ENCODE measurements at regions not wholly inside any gene's neighbourhood (a gene's known extent, or its start where the extent isn't known, plus 50 kb on each side); places are given as distances from the start of the nearest gene placed in this dataset.

DNA sequence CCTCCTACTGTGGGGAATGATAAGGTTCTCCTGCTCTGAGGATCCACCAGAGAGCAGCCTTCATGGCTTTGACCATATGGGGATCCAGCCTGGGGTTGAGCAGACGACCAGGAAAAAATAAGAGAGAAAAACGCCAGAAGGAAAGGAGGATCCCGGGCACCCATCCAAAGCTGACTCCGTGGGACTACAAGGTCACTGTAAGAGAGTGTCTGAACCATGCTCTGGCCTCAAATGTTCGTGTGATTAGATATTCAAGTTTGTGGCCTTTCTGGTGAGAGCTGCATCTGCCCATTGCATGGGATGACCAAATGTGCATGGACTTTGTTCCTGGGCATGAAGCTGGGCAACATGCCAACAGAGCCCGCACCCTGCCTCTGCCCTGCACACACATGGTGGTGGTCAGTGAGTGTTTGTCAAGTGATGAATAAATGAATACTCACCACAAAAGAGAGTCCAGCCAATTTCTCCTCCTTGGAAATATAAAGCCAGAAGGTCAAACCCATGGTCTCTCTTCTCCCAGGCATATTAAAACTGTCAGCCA is 346.0 kb upstream of the GATB start:
- peak overlapping the region in 3 of 4 donors; percentile 20 to 65 (median 41) for H3K27ac ChIP-seq
- TF ChIP-seq CTCF (IDR thresholded peaks at IDR 0.05): no peak
- TF ChIP-seq POLR2A (IDR thresholded peaks at IDR 0.05): no peak
- intact Hi-C loops (cut with DNase I): no loop called here
- H3K4me1 ChIP-seq: peaks cover 5 to 56% (median 25%) of the 10 kb centered on the region in 3 donors
- no peaks in the 10 kb centered on the region for H3K27me3 ChIP-seq
- H3K36me3 ChIP-seq: no peaks in the 10 kb centered on the region
- no peak overlapping the region for H3K4me3 ChIP-seq
- 29 to 44% methylated on average over 6 of the region's 6 CpGs for WGBS, 2 donors
- no peak for DNase-seq
- H3K9me3 ChIP-seq: no peaks in the 10 kb centered on the region

DNA sequence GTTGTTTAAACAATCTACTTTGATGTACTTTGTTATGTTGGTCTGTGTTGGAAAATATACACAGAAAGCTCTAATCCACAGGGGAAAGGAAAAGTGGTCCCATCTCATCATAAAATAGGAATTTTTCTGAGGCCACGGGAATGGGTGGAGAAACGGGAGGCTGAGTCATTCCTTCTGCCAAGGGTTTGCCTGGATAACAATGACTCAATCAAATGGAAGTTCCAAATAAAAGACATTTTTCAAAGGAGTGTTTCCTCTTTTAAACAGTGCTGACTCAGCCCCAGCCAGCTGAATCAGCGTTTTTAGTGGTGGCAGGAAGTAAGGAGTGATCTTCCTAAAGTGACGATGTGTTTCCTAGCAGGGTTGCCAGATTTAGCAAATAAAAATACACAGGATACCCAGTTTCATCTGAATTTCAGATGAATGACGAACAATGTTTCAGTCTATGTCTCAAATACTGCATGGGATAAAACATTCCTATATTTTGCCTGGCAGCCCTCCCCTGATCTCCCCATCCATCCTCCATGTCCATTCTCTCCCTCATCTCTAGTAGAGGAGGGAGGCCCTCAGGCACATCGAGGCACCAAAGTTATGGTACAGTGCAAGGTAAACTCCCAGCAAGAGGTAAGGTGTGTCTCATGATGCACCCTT is 345.4 kb upstream of the GATB start:
- TF ChIP-seq CTCF (IDR thresholded peaks at IDR 0.05) (no peak), POLR2A (IDR thresholded peaks at IDR 0.05) (no peak)
- 13 to 25% methylated on average over 6 of the region's 6 CpGs for WGBS, 2 donors
- no peaks in the 10 kb centered on the region for H3K9me3 ChIP-seq
- no peaks in the 10 kb centered on the region for H3K27me3 ChIP-seq
- DNase-seq: peak; percentile 14
- intact Hi-C loops (cut with DNase I): no loop called here
- H3K4me3 ChIP-seq: no peak overlapping the region
- H3K4me1 ChIP-seq: peaks cover 5 to 61% (median 28%) of the 10 kb centered on the region in 3 donors
- H3K27ac ChIP-seq: peak overlapping the region; percentile 6 to 65 (median 50)
- H3K36me3 ChIP-seq: no peaks in the 10 kb centered on the region

DNA sequence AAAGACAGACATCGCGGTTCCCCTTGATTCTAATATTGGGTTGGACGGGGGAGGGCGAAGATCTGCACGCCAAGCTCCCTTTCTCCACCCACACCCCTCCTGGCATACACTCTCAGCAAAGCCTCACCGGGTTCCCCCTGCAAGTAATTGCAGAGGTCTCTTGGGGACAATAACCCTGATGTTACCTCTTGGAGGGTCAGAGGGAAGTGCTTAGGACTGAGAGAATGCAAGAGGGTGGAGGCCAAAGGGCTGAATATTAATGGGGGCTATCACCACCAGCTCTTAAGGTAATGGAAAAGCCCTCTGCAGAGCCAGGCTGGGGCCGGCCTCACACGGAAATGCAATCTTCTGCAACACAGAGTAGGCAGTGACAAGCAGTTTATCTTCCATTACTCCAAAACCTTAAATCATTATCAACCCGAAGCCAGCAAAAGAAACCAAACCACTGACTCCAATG is 344.1 kb upstream of the GATB start:
- 69 to 74% methylated on average over 4 to 9 of the region's 9 CpGs for WGBS, 2 donors
- intact Hi-C loops (cut with DNase I): no loop called here
- TF ChIP-seq CTCF (IDR thresholded peaks at IDR 0.05): no peak
- no peak for TF ChIP-seq POLR2A (IDR thresholded peaks at IDR 0.05)
- H3K9me3 ChIP-seq: no peaks in the 10 kb centered on the region
- no peaks in the 10 kb centered on the region for H3K36me3 ChIP-seq
- no peak for DNase-seq
- H3K4me1 ChIP-seq: peaks cover 5 to 71% (median 31%) of the 10 kb centered on the region in 3 donors
- H3K4me3 ChIP-seq: no peak overlapping the region
- H3K27ac ChIP-seq: no peak overlapping the region
- no peaks in the 10 kb centered on the region for H3K27me3 ChIP-seq

GRCh38 chr4:152104356-152104755 is 343.5 kb upstream of the GATB start:
- Histone ChIP-seq H3K4me1 (peaks cover 5 to 67% (median 31%) of the 10 kb centered on the region in 3 donors), H3K9me3 (no peaks in the 10 kb centered on the region), H3K36me3 (no peaks in the 10 kb centered on the region), H3K27ac (no peak overlapping the region), H3K27me3 (no peaks in the 10 kb centered on the region), H3K4me3 (no peak overlapping the region)
- no peak for DNase-seq
- WGBS, 2 donors: 84 to 99% methylated on average over 8 of the region's 8 CpGs
- intact Hi-C loops (cut with DNase I): no loop called here
- no peak for TF ChIP-seq CTCF (IDR thresholded peaks at IDR 0.05)
- no peak for TF ChIP-seq POLR2A (IDR thresholded peaks at IDR 0.05)

DNA sequence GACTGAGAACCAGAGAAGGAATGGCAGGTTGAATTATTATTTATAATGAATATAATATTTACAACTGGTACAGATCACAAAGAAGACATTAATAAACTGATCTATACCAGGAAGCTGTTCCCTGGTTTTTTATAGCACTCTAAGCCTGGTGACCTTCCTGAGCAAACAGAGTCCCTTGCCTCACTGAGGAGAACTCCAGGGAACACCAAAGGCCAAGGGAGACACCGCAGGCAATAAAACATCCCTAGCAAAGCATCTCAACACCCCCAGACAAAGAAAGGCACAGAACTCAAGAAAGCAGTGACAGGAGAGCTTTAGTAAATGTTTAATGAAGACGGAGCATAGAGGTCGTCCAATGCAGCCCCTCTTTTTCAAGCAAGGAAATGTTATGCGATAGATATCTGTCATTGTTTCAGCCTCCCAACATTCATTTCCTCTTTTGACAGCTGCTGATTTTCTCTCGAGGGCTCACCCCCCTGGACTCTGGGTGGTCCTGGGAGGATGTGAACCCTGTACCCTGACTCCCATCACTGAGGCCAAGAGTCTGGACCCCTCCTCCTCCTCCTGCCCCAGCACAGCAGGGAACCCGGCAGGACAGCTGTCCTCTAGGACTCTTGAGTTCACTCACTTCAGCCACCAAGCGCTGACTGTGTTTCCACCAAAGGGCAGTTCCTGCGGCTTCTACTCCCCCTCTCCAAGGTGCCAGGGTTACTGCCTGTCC is 342.5 kb upstream of the GATB start:
- no peak overlapping the region for H3K4me3 ChIP-seq
- intact Hi-C loops (cut with DNase I): no loop called here
- TF ChIP-seq POLR2A (IDR thresholded peaks at IDR 0.05) (no peak), CTCF (IDR thresholded peaks at IDR 0.05) (no peak)
- H3K4me1 ChIP-seq: peaks cover 5 to 60% (median 31%) of the 10 kb centered on the region in 3 donors
- DNase-seq: no peak
- 78 to 85% methylated on average over 8 of the region's 8 CpGs for WGBS, 2 donors
- H3K9me3 ChIP-seq: no peaks in the 10 kb centered on the region
- H3K27me3 ChIP-seq: no peaks in the 10 kb centered on the region
- H3K36me3 ChIP-seq: no peaks in the 10 kb centered on the region
- H3K27ac ChIP-seq: peak overlapping the region in 1 of 4 donors; percentile 14

All from esophagus squamous epithelium (tissue), 5 donors.